ENCODE measurements at regions not wholly inside any gene's neighbourhood (a gene's known extent, or its start where the extent isn't known, plus 50 kb on each side); places are given as distances from the start of the nearest gene placed in this dataset.

- TF ChIP-seq CTCF (IDR thresholded peaks at IDR 0.05; ENCODE audit: low read length) (no peak), EZH2 (optimal IDR thresholded peaks at IDR 0.05; ENCODE audit: low read depth, low read length) (no peak)
Observed at GRCh38 chr4:89365776-89366175, 58.2 kb upstream of the GPRIN3 start.

Measured in MM.1S (cell line).